Mucosa of descending colon (tissue), 3 donors: ENCODE measurements at regions not wholly inside any gene's neighbourhood (a gene's known extent, or its start where the extent isn't known, plus 50 kb on each side); places are given as distances from the start of the nearest gene placed in this dataset.
"Not testable (repeated sequence)": the region's sequence is repeated elsewhere in the genome, so short reads cannot be mapped to it uniquely, and the experiment has no call there.

Experiments used
- ATAC-seq: fragments of 200-7000 bp; cut with Tn5 transposase; one replicate; pipeline ENCODE4 v1.9.1; 2020; ENCODE audit warnings: mild to moderate bottlenecking, moderate library complexity
- DNase-seq, 3 donors: peaks; one replicate each; pipeline ENCODE4 v3.0.0-alpha.2; 2020
- H3K36me3 ChIP-seq: fragments of 200-600 bp; one replicate; pipeline ENCODE4 v1.8.0; 2021; ENCODE audit warnings: low read depth, mild to moderate bottlenecking
- H3K4me1 ChIP-seq: fragments of 200-600 bp; one replicate; pipeline ENCODE4 v1.8.0; 2021; ENCODE audit warnings: low read depth, mild to moderate bottlenecking
- H3K4me3 ChIP-seq: fragments of 200-600 bp; one replicate; pipeline ENCODE4 v1.8.0; 2021; ENCODE audit warnings: mild to moderate bottlenecking
- H3K9me3 ChIP-seq: fragments of 200-600 bp; one replicate; pipeline ENCODE4 v1.8.0; 2021; ENCODE audit warnings: mild to moderate bottlenecking
- intact Hi-C, 2 donors: fragments of 100-400 bp; cut with DNase I in 1 of 2; cut with micrococcal nuclease in 1 of 2; formaldehyde crosslinking; loops; one replicate each; pipeline versions ENCODE4 v1.11.0 to v1.11.1; 2022; cut with DNase I, micrococcal nuclease
- TF ChIP-seq, protein P1 (sequence below): fragments of 200-600 bp; IDR thresholded peaks from one replicate; pipeline ENCODE4 v1.8.0; 2022; ENCODE audit warnings: antibody characterized with exemption, mild to moderate bottlenecking
- donor health status: DM: no; HTN: no; CAD: no; lungs with moderate emphysema.
- donor health status: DM: no; HTN: no; CAD: no.
- donor health status: DM: no; HTN: yes; CAD: no.

- intact Hi-C loops = no loop called here
- TF ChIP-seq, protein P1, sequence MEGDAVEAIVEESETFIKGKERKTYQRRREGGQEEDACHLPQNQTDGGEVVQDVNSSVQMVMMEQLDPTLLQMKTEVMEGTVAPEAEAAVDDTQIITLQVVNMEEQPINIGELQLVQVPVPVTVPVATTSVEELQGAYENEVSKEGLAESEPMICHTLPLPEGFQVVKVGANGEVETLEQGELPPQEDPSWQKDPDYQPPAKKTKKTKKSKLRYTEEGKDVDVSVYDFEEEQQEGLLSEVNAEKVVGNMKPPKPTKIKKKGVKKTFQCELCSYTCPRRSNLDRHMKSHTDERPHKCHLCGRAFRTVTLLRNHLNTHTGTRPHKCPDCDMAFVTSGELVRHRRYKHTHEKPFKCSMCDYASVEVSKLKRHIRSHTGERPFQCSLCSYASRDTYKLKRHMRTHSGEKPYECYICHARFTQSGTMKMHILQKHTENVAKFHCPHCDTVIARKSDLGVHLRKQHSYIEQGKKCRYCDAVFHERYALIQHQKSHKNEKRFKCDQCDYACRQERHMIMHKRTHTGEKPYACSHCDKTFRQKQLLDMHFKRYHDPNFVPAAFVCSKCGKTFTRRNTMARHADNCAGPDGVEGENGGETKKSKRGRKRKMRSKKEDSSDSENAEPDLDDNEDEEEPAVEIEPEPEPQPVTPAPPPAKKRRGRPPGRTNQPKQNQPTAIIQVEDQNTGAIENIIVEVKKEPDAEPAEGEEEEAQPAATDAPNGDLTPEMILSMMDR = no peak
Measured at GRCh38 chr2:166651991-166652390, 157.9 kb upstream of the SCN7A start.

GRCh38 chr2:166651080-166651675 lies 157.1 kb upstream of the SCN7A start:
- TF ChIP-seq, protein P1 = no peak
- H3K9me3 ChIP-seq = no peaks in the 10 kb centered on the region
- no peak for DNase-seq
- no peaks in the 10 kb centered on the region for H3K4me1 ChIP-seq
- ATAC-seq = no peak
- intact Hi-C loops = no loop called here
- H3K4me3 ChIP-seq = no peak overlapping the region
- no peaks in the 10 kb centered on the region for H3K36me3 ChIP-seq

More at GRCh38 chr2:166651991-166652390, 157.9 kb upstream of the SCN7A start:
- Histone ChIP-seq H3K9me3 (no peaks in the 10 kb centered on the region), H3K4me3 (no peak overlapping the region), H3K4me1 (no peaks in the 10 kb centered on the region), H3K36me3 (no peaks in the 10 kb centered on the region)
- no peak for DNase-seq
- ATAC-seq = no peak

GRCh38 chr2:166647935-166648334 lies 153.9 kb upstream of the SCN7A start:
- no peaks in the 10 kb centered on the region for H3K4me1 ChIP-seq
- H3K9me3 ChIP-seq = no peaks in the 10 kb centered on the region
- no peaks in the 10 kb centered on the region for H3K36me3 ChIP-seq
- no peak for ATAC-seq
- intact Hi-C loops = no loop called here
- no peak overlapping the region for H3K4me3 ChIP-seq
- no peak for DNase-seq
- TF ChIP-seq, protein P1 = no peak

GRCh38 chr2:166643980-166644379 lies 149.9 kb upstream of the SCN7A start:
- no peaks in the 10 kb centered on the region for H3K4me1 ChIP-seq
- no peaks in the 10 kb centered on the region for H3K9me3 ChIP-seq
- intact Hi-C loops = no loop called here
- H3K36me3 ChIP-seq = no peaks in the 10 kb centered on the region
- no peak for DNase-seq
- ATAC-seq = no peak
- H3K4me3 ChIP-seq = no peak overlapping the region
- TF ChIP-seq, protein P1 = no peak

DNA sequence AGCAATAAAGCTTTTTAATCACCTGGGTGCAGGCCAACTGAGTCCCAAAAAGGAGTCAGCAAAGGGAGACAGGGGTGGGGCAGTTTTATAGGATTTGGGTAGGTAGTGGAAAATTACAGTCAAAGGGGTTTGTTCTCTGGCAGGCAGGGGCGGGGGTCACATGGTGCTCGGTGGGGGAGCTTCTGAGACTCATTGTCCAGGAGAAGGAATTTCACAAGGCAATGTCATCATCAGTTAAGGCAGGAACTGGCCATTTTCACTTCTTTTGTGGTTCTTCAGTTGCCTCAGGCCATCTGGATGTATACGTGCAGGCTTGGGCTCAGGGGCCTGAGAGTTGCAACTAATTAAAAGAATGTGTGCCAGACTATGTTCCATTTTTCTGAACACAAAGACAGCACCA lies 147.5 kb upstream of the SCN7A start:
- ATAC-seq, H3K4me3 ChIP-seq, DNase-seq, H3K4me1 ChIP-seq, H3K9me3 ChIP-seq, intact Hi-C loops, H3K36me3 ChIP-seq: not testable (repeated sequence)

DNA sequence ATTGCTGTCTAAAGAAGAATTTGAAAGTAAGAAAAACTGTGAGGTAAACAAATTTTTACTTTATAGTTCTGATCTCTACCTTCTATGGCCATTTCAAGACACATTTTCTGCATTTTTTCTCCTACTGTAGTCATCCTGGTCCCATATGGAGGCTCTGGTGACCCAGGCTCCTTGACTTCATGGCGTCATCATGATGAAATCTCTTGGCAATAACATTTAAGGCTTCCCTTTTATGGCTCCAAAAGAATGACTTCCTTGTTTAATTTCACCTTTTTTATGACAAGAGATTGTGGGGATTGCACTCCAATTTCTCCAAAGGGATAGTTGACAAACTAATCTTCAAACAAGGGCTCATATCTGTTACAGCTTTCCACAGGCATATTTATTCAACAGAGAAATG lies 143.0 kb upstream of the SCN7A start:
- TF ChIP-seq, protein P1 = no peak
- Histone ChIP-seq H3K9me3 (no peaks in the 10 kb centered on the region), H3K4me1 (no peaks in the 10 kb centered on the region), H3K36me3 (no peaks in the 10 kb centered on the region), H3K4me3 (no peak overlapping the region)
- DNase-seq (no peak), ATAC-seq (no peak)
- intact Hi-C loops = no loop called here
